Parathyroid adenoma (tissue), 2 donors: ENCODE measurements at regions not wholly inside any gene's neighbourhood (a gene's known extent, or its start where the extent isn't known, plus 50 kb on each side); places are given as distances from the start of the nearest gene placed in this dataset.

Experiments used
- H2AFZ ChIP-seq: fragments of 300-600 bp; sonication (generic); one replicate; pipeline ENCODE4 v1.7.0; 2017; ENCODE audit warnings: antibody characterized with exemption, mild to moderate bottlenecking
- H3K27ac ChIP-seq: fragments of 300-600 bp; sonication (generic); one replicate; pipeline ENCODE4 v1.7.0; 2017
- H3K27me3 ChIP-seq: fragments of 300-600 bp; sonication (generic); one replicate; pipeline ENCODE4 v1.7.0; 2017; ENCODE audit warnings: low read length; ENCODE audit not compliant: control insufficient read depth, insufficient read depth
- H3K36me3 ChIP-seq: fragments of 300-600 bp; sonication (generic); one replicate; pipeline ENCODE4 v1.7.0; 2017; ENCODE audit warnings: low read length; ENCODE audit not compliant: control insufficient read depth, insufficient read depth
- H3K4me1 ChIP-seq: fragments of 300-600 bp; sonication (generic); one replicate; pipeline ENCODE4 v1.7.0; 2017; ENCODE audit warnings: control low read depth
- H3K4me2 ChIP-seq: fragments of 300-600 bp; sonication (generic); one replicate; pipeline ENCODE4 v1.7.0; 2017; ENCODE audit warnings: low read length
- H3K4me3 ChIP-seq: fragments of 300-600 bp; sonication (generic); one replicate; pipeline ENCODE4 v1.7.0; 2017; ENCODE audit warnings: low read depth, low read length
- H3K79me2 ChIP-seq: fragments of 300-600 bp; sonication (generic); one replicate; pipeline ENCODE4 v1.7.0; 2017; ENCODE audit warnings: control low read depth
- H3K9ac ChIP-seq: fragments of 300-600 bp; sonication (generic); one replicate; pipeline ENCODE4 v1.7.0; 2017; ENCODE audit warnings: mild to moderate bottlenecking
- H3K9me3 ChIP-seq: fragments of 300-600 bp; sonication (generic); one replicate; pipeline ENCODE4 v1.7.0; 2017; ENCODE audit warnings: low read length; ENCODE audit not compliant: control insufficient read depth
- CTCF ChIP-seq: fragments of 300-600 bp; sonication (generic); IDR thresholded peaks from one replicate; pipeline ENCODE4 v1.7.0; 2017; ENCODE audit warnings: antibody characterized with exemption, mild to moderate bottlenecking
- donor health status: primary hyperparathyroidism.

- TF ChIP-seq CTCF: no peak
- H3K79me2 ChIP-seq: no peaks in the 10 kb centered on the region
These were observed 380.6 kb upstream of the REG3G start for GRCh38 chr2:78644854-78645253.

GRCh38 chr2:78646533-78647364 is 378.8 kb upstream of the REG3G start:
- no peak overlapping the region for H3K4me3 ChIP-seq
- H3K79me2 ChIP-seq: no peaks in the 10 kb centered on the region
- H3K9ac ChIP-seq: no peak overlapping the region
- no peaks in the 10 kb centered on the region for H3K27me3 ChIP-seq
- H3K9me3 ChIP-seq: no peaks in the 10 kb centered on the region
- no peaks in the 10 kb centered on the region for H3K36me3 ChIP-seq
- no peak overlapping the region for H3K4me2 ChIP-seq
- no peak overlapping the region for H3K27ac ChIP-seq
- no peaks in the 10 kb centered on the region for H3K4me1 ChIP-seq
- no peak for TF ChIP-seq CTCF
- no peak overlapping the region for H2AFZ ChIP-seq

More at GRCh38 chr2:78644854-78645253, 380.6 kb upstream of the REG3G start:
- H2AFZ ChIP-seq: no peak overlapping the region
- no peaks in the 10 kb centered on the region for H3K27me3 ChIP-seq
- H3K4me3 ChIP-seq: no peak overlapping the region
- H3K36me3 ChIP-seq: no peaks in the 10 kb centered on the region
- H3K4me2 ChIP-seq: no peak overlapping the region
- H3K27ac ChIP-seq: no peak overlapping the region
- H3K9ac ChIP-seq: no peak overlapping the region
- no peaks in the 10 kb centered on the region for H3K9me3 ChIP-seq
- H3K4me1 ChIP-seq: no peaks in the 10 kb centered on the region

- Histone ChIP-seq H3K27ac (no peak overlapping the region), H3K36me3 (no peaks in the 10 kb centered on the region), H3K9ac (no peak overlapping the region), H3K27me3 (no peaks in the 10 kb centered on the region), H3K79me2 (no peaks in the 10 kb centered on the region), H3K9me3 (no peaks in the 10 kb centered on the region), H3K4me3 (no peak overlapping the region), H2AFZ (no peak overlapping the region), H3K4me1 (no peaks in the 10 kb centered on the region), H3K4me2 (no peak overlapping the region)
- no peak for TF ChIP-seq CTCF
These were observed 376.9 kb upstream of the REG3G start for GRCh38 chr2:78648558-78648957.

GRCh38 chr2:78654941-78655340 is 370.6 kb upstream of the REG3G start:
- Histone ChIP-seq H3K36me3 (no peaks in the 10 kb centered on the region), H3K27ac (no peak overlapping the region), H3K4me2 (no peak overlapping the region), H3K9me3 (no peaks in the 10 kb centered on the region), H3K4me3 (no peak overlapping the region), H3K27me3 (no peaks in the 10 kb centered on the region), H3K4me1 (no peaks in the 10 kb centered on the region), H2AFZ (no peak overlapping the region), H3K79me2 (no peaks in the 10 kb centered on the region), H3K9ac (no peak overlapping the region)
- no peak for TF ChIP-seq CTCF
